Uterus (tissue), 3 donors: ENCODE measurements at regions not wholly inside any gene's neighbourhood (a gene's known extent, or its start where the extent isn't known, plus 50 kb on each side); places are given as distances from the start of the nearest gene placed in this dataset.

Experiments
- DNase-seq, 2 donors: peaks; one replicate each; pipeline ENCODE4 v3.0.0-alpha.2; 2019 to 2020
- H3K27ac ChIP-seq, 2 donors: fragments of 200-600 bp; sonication (generic); 1 replicate in 1 of 2; 2 replicates in 1 of 2; pipeline ENCODE4 v1.5.1; 2016 to 2018
- H3K27me3 ChIP-seq, 2 donors: fragments of 200-600 bp; sonication (generic); one replicate each; pipeline ENCODE4 v1.5.1; 2018 to 2019; ENCODE audit warnings: control low read depth in 1 of 2
- H3K36me3 ChIP-seq, 2 donors: fragments of 200-600 bp; sonication (generic); one replicate each; pipeline ENCODE4 v1.5.1; 2019; ENCODE audit warnings: control low read depth in 1 of 2
- H3K4me1 ChIP-seq, 2 donors: fragments of 200-600 bp; sonication (generic); one replicate each; pipeline ENCODE4 v1.5.1; 2018 to 2019; ENCODE audit warnings: control low read depth in 1 of 2
- H3K4me3 ChIP-seq, 2 donors: fragments of 200-600 bp; sonication (generic); 1 replicate in 1 of 2; 2 replicates in 1 of 2; pipeline ENCODE4 v1.5.1; 2018 to 2019; ENCODE audit warnings: mild to moderate bottlenecking in 1 of 2
- H3K9me3 ChIP-seq, 2 donors: fragments of 200-600 bp; sonication (generic); one replicate each; pipeline ENCODE4 v1.5.1; 2019; ENCODE audit warnings: control low read depth in 1 of 2
- CTCF ChIP-seq, 4 experiments: fragments of 200-600 bp in 2 of 4; fragments of 450-650 bp in 2 of 4; sonication (generic) in 2 of 4; IDR thresholded peaks; one replicate each; pipeline ENCODE4 v1.5.1; 2016 to 2019; ENCODE audit warnings: antibody characterized with exemption in 4 of 4, mild to moderate bottlenecking in 2 of 4, moderate library complexity in 1 of 4
- POLR2A ChIP-seq, 2 donors: fragments of 450-650 bp; IDR thresholded peaks; one replicate each; pipeline ENCODE4 v1.6.1; 2016; ENCODE audit warnings: antibody characterized with exemption in 2 of 2, mild to moderate bottlenecking in 1 of 2, moderate library complexity in 1 of 2
- intact Hi-C: fragments of 100-400 bp; cut with DNase I; formaldehyde crosslinking; loops from one replicate; pipeline ENCODE4 v1.15.1; 2023; ENCODE audit warnings: low total_unique reads
- donor health status: DM: yes; HTN: yes; CAD: no.

DNA sequence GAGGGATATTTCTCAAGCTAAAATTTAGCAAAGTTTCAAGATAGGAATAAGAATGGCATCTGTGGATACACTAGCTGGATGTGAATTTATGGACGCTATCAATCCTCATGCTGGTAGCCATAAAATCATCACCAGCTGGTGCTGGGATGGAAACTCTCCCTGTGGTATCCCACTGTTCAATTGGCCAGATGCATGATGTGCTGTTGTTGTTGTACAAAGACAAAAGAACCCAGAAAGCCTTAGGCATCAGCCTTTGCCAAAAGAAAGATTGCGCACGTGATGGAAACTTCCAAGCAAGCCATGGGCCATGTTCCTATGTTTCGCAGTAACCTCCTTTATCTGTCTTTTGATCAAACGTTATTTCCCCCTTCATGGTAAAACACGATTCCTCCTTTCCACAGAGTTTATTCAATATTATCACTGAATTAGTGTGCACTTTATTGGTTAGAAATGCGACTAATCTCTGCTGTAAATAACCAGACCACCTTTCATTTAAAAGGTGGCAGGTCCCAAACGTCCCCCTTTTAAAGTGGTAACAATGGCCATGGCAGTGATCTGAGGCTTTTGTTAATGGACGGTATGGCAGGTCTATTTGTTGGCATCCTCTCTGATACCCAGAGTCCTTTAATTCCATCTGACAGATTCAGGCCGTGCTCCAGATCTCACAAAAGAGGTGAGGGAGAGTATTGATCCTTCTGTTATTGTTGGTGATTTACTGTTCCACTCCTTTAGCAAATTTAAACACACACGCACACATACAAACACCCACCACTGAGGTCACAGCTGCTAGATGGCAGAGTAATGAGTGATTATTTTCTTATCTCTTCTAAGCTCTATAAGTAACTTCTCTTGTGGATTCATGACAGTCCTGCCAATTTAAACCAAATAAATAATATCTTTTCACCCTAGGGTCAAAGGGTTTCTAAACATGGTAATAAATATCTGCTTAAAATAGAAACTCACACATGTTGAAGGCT, 291.2 kb upstream of the KCNMB2 start:
- no peaks in the 10 kb centered on the region for H3K4me1 ChIP-seq
- no peaks in the 10 kb centered on the region for H3K36me3 ChIP-seq
- peak in 1 of 2 donors; percentile 27 for DNase-seq
- H3K27ac ChIP-seq = peak overlapping the region; percentile 21 to 33
- no peaks in the 10 kb centered on the region for H3K27me3 ChIP-seq
- intact Hi-C loops = no loop called here
- TF ChIP-seq POLR2A (IDR thresholded peaks at IDR 0.05) (no peak), CTCF (IDR thresholded peaks at IDR 0.05) (no peak)
- H3K9me3 ChIP-seq = no peaks in the 10 kb centered on the region
- H3K4me3 ChIP-seq = no peak overlapping the region

DNA sequence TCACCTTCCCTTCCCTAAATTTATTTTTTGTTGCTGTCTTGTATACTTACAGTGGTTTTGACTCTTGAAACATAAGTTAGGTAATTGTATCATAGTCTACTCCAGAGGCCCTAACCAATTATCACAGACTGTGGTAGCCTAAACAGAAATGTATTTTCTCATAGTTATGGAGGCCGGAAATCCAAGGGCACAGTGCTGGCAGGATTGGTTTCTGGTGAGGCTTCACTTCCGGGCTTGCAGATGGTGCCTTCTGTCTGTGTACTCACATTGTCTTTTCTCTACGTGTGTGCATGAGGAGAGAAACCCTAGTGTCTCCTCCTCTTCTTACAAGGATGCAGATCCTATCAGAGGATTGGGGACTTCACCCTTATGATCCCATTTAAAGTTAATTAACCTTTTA, 290.2 kb upstream of the KCNMB2 start:
- TF ChIP-seq POLR2A (IDR thresholded peaks at IDR 0.05) (no peak), CTCF (IDR thresholded peaks at IDR 0.05) (no peak)
- Histone ChIP-seq H3K27ac (peak overlapping the region in 1 of 2 donors; percentile 33), H3K9me3 (no peaks in the 10 kb centered on the region), H3K27me3 (no peaks in the 10 kb centered on the region), H3K36me3 (no peaks in the 10 kb centered on the region), H3K4me3 (no peak overlapping the region), H3K4me1 (no peaks in the 10 kb centered on the region)
- intact Hi-C loops = no loop called here
- no peak for DNase-seq

GRCh38 chr3:178255315-178255714, 280.9 kb upstream of the KCNMB2 start:
- Histone ChIP-seq H3K36me3 (no peaks in the 10 kb centered on the region), H3K4me3 (no peak overlapping the region), H3K9me3 (no peaks in the 10 kb centered on the region), H3K27ac (no peak overlapping the region), H3K4me1 (peaks cover 0 to under 1% of the 10 kb centered on the region in 2 donors), H3K27me3 (no peaks in the 10 kb centered on the region)
- intact Hi-C loops = no loop called here
- no peak for TF ChIP-seq POLR2A (IDR thresholded peaks at IDR 0.05)
- TF ChIP-seq CTCF (IDR thresholded peaks at IDR 0.05) = no peak
- no peak for DNase-seq

DNA sequence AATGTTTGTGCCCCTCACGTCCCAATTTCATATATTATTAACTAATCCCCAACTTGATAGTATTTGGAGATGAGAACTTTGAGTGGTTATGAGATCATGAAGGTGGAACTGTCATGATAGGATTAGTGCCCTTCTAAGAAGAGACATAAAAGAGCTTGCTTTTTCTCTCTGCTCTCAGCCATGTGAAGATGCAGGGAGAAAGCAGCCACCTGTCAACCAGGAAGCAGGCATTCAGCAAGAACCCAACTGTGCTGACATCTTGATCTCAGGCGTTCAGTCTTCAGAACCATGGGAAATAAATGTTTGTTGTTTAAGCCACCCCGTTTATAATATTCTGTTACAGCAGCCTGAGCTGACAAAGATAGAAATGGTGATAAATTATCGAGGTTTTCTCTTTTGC, 278.7 kb upstream of the KCNMB2 start:
- TF ChIP-seq CTCF (IDR thresholded peaks at IDR 0.05) (no peak), POLR2A (IDR thresholded peaks at IDR 0.05) (no peak)
- no peak for DNase-seq
- Histone ChIP-seq H3K9me3 (no peaks in the 10 kb centered on the region), H3K27ac (no peak overlapping the region), H3K27me3 (no peaks in the 10 kb centered on the region), H3K36me3 (no peaks in the 10 kb centered on the region), H3K4me1 (peaks cover 0 to 6% of the 10 kb centered on the region in 2 donors), H3K4me3 (no peak overlapping the region)
- intact Hi-C loops = no loop called here

GRCh38 chr3:178258121-178258520, 278.1 kb upstream of the KCNMB2 start:
- Histone ChIP-seq H3K4me3 (no peak overlapping the region), H3K4me1 (peaks cover 0 to 6% of the 10 kb centered on the region in 2 donors), H3K27ac (no peak overlapping the region), H3K9me3 (no peaks in the 10 kb centered on the region), H3K36me3 (no peaks in the 10 kb centered on the region), H3K27me3 (no peaks in the 10 kb centered on the region)
- TF ChIP-seq POLR2A (IDR thresholded peaks at IDR 0.05) = no peak
- no peak for TF ChIP-seq CTCF (IDR thresholded peaks at IDR 0.05)
- DNase-seq = no peak
- intact Hi-C loops = no loop called here
